H7 (cell line): ENCODE measurements at regions not wholly inside any gene's neighbourhood (a gene's known extent, or its start where the extent isn't known, plus 50 kb on each side); places are given as distances from the start of the nearest gene placed in this dataset.

ENCODE experiments used
- DNase-seq: peaks from one replicate; pipeline ENCODE4 v3.0.0; 2012
- H3K27me3 ChIP-seq: 2 replicates; pipeline ENCODE4 v1.6.0; 2011; ENCODE audit warnings: mild to moderate bottlenecking, low read length; ENCODE audit not compliant: control insufficient read depth, insufficient read depth
- H3K36me3 ChIP-seq: replicated peaks from 2 replicates; pipeline ENCODE4 v1.5.1; 2011; ENCODE audit warnings: low read length; ENCODE audit not compliant: control insufficient read depth, insufficient read depth
- H3K4me3 ChIP-seq: 2 replicates; pipeline ENCODE4 v1.5.1; 2011; ENCODE audit warnings: low read depth, mild to moderate bottlenecking, control low read depth, low read length, moderate library complexity; ENCODE audit not compliant: insufficient read depth

- no peaks in the 10 kb centered on the region for H3K36me3 ChIP-seq
- H3K4me3 ChIP-seq = no peak overlapping the region
- H3K27me3 ChIP-seq = no peaks in the 10 kb centered on the region
- no peak for DNase-seq
These were observed 165.8 kb downstream of the ABCA8 start for GRCh38 chr17:68789203-68789962.

- H3K4me3 ChIP-seq = no peak overlapping the region
- no peak for DNase-seq
These were observed 169.4 kb downstream of the ABCA8 start for GRCh38 chr17:68785565-68786486.

GRCh38 chr17:68784431-68784830 is 170.8 kb downstream of the ABCA8 start:
- Histone ChIP-seq H3K4me3 (no peak overlapping the region), H3K27me3 (no peaks in the 10 kb centered on the region), H3K36me3 (no peaks in the 10 kb centered on the region)
- no peak for DNase-seq

More at GRCh38 chr17:68785565-68786486, 169.4 kb downstream of the ABCA8 start:
- Histone ChIP-seq H3K36me3 (no peaks in the 10 kb centered on the region), H3K27me3 (no peaks in the 10 kb centered on the region)

GRCh38 chr17:68783861-68784260 is 171.3 kb downstream of the ABCA8 start:
- H3K27me3 ChIP-seq = no peaks in the 10 kb centered on the region
- H3K4me3 ChIP-seq = no peak overlapping the region
- DNase-seq = no peak
- H3K36me3 ChIP-seq = no peaks in the 10 kb centered on the region

GRCh38 chr17:68782789-68783188 is 172.4 kb downstream of the ABCA8 start:
- Histone ChIP-seq H3K4me3 (no peak overlapping the region), H3K27me3 (no peaks in the 10 kb centered on the region), H3K36me3 (no peaks in the 10 kb centered on the region)
- no peak for DNase-seq

- DNase-seq = no peak
- Histone ChIP-seq H3K27me3 (no peaks in the 10 kb centered on the region), H3K4me3 (no peak overlapping the region), H3K36me3 (no peaks in the 10 kb centered on the region)
These were observed 174.6 kb downstream of the ABCA8 start for GRCh38 chr17:68780596-68780995.

GRCh38 chr17:68778726-68779125 is 176.5 kb downstream of the ABCA8 start:
- DNase-seq = no peak
- Histone ChIP-seq H3K27me3 (no peaks in the 10 kb centered on the region), H3K4me3 (no peak overlapping the region), H3K36me3 (no peaks in the 10 kb centered on the region)

GRCh38 chr17:68777856-68778694 is 176.9 kb upstream of the FAM20A start:
- DNase-seq = no peak
- Histone ChIP-seq H3K36me3 (no peaks in the 10 kb centered on the region), H3K27me3 (no peaks in the 10 kb centered on the region), H3K4me3 (no peak overlapping the region)

GRCh38 chr17:68777243-68777855 is 176.2 kb upstream of the FAM20A start:
- no peak overlapping the region for H3K4me3 ChIP-seq
- no peaks in the 10 kb centered on the region for H3K36me3 ChIP-seq
- DNase-seq = peak; percentile 49
- no peaks in the 10 kb centered on the region for H3K27me3 ChIP-seq

GRCh38 chr17:68776451-68776850 is 175.3 kb upstream of the FAM20A start:
- no peaks in the 10 kb centered on the region for H3K27me3 ChIP-seq
- no peak overlapping the region for H3K4me3 ChIP-seq
- DNase-seq = no peak
- H3K36me3 ChIP-seq = no peaks in the 10 kb centered on the region

- no peak for DNase-seq
- H3K4me3 ChIP-seq = no peak overlapping the region
- no peaks in the 10 kb centered on the region for H3K27me3 ChIP-seq
- H3K36me3 ChIP-seq = no peaks in the 10 kb centered on the region
These were observed 174.8 kb upstream of the FAM20A start for GRCh38 chr17:68775969-68776368.

- DNase-seq = no peak
- H3K27me3 ChIP-seq = no peaks in the 10 kb centered on the region
- no peaks in the 10 kb centered on the region for H3K36me3 ChIP-seq
- H3K4me3 ChIP-seq = no peak overlapping the region
These were observed 174.2 kb upstream of the FAM20A start for GRCh38 chr17:68775318-68775717.

GRCh38 chr17:68771867-68772515 is 170.8 kb upstream of the FAM20A start:
- peak; percentile 61 for DNase-seq
- H3K4me3 ChIP-seq = no peak overlapping the region
- no peaks in the 10 kb centered on the region for H3K36me3 ChIP-seq
- no peaks in the 10 kb centered on the region for H3K27me3 ChIP-seq

GRCh38 chr17:68768804-68769203 is 167.6 kb upstream of the FAM20A start:
- Histone ChIP-seq H3K27me3 (no peaks in the 10 kb centered on the region), H3K4me3 (no peak overlapping the region), H3K36me3 (no peaks in the 10 kb centered on the region)
- no peak for DNase-seq
